GM20000 (cell line): ENCODE measurements at regions not wholly inside any gene's neighbourhood (a gene's known extent, or its start where the extent isn't known, plus 50 kb on each side); places are given as distances from the start of the nearest gene placed in this dataset.
"Not testable (repeated sequence)": the region's sequence is repeated elsewhere in the genome, so short reads cannot be mapped to it uniquely, and the experiment has no call there.

Source experiments
- DNase-seq: peaks from one replicate; pipeline ENCODE4 v3.0.0; 2012; ENCODE audit warnings: low spot score
- CTCF ChIP-seq: IDR thresholded peaks from 2 replicates; pipeline ENCODE4 v1.5.1; 2012; ENCODE audit warnings: mild to moderate bottlenecking, control low read depth; ENCODE audit errors: extremely low read depth, missing control alignments

DNA sequence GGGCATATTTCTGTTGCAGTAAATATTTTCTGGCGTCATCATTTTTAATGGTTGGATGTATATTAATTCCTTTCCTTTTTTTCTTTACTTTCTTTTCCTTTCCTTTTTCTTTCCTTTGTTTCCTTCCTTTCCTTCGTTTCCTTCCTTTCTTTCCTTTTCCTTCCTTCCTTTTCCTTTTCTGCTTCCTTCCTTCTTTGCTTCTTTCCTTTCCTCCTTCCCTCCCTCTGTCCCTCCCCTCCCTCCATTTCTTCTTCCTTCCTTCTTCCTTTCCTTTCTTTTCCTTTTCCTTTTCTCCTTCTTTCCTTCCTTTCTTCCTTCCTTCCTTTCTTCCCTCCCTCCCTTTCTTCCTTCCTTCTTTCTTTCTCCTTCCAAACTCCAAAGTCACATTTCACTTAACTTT is 54.9 kb upstream of the LYSMD4 start:
- no peak for DNase-seq
- TF ChIP-seq CTCF, result no peak

DNA sequence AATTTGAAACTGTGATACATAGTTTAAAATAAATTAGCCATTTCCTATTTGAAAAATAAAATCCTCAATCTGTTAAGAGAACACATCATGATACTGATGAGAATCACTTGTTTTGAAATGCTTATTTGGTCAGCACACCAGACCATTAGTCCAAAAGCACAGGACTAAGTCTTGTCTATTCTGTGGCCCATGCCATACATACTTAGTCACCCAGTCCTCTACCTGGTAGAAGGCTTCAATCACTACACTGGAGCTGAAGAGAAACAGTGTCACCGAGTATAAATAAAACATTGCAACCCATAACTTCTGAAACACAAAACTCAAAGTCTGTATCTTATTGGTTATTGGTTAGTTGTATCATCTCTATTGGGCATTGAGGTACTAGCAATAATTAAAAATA is 51.6 kb upstream of the LYSMD4 start:
- not testable (repeated sequence) for DNase-seq

DNA sequence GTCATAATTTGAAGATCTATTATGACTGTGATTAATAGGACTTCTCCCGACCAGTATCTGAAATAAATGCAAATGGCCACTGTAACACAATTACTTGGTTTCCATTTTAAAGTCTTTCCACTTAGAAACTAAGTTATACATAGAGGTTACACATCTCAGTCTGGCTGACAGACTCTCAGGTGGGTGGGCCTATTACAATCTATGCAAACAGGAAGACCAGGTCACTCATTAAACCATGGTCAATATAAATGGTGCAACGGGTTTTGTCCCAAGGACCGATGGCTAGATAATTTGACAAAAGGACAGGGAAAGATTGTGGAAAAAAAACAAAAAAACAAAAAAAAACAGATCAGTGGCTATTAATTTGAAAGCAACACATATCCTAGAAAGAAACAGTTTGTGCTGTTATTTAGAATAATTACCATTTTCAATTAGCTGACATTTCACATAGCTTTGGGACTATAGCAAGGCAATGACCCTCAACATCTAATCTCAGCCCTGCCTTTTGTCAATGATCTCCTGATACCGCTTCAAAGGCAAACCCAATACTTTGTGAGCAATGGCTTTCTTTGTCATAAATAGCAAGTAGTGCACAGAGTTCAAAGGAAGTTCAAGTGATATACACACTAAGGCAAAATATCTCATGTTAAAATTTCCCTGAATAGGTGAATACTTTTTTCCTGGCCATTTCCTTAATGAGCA is 50.8 kb upstream of the LYSMD4 start:
- not testable (repeated sequence) for DNase-seq
